Osteocyte (in vitro differentiated cells): ENCODE measurements at regions not wholly inside any gene's neighbourhood (a gene's known extent, or its start where the extent isn't known, plus 50 kb on each side); places are given as distances from the start of the nearest gene placed in this dataset.
"Not testable (repeated sequence)": the region's sequence is repeated elsewhere in the genome, so short reads cannot be mapped to it uniquely, and the experiment has no call there.

Experiments
- DNase-seq: peaks from one replicate; pipeline ENCODE4 v3.0.0; 2021; ENCODE audit warnings: mixed read lengths; ENCODE audit not compliant: unreplicated experiment; ENCODE audit errors: extremely low spot score
- H3K27ac Mint-ChIP-seq: one replicate; pipeline ENCODE4 v1.8.0; 2021; ENCODE audit warnings: mild to moderate bottlenecking, mixed read lengths; ENCODE audit not compliant: unreplicated experiment
- H3K27me3 Mint-ChIP-seq: one replicate; pipeline ENCODE4 v1.8.0; 2021; ENCODE audit warnings: mixed read lengths; ENCODE audit not compliant: unreplicated experiment
- H3K36me3 Mint-ChIP-seq: one replicate; pipeline ENCODE4 v1.8.0; 2021; ENCODE audit warnings: mixed read lengths; ENCODE audit not compliant: unreplicated experiment
- H3K4me1 Mint-ChIP-seq: one replicate; pipeline ENCODE4 v1.8.0; 2021; ENCODE audit warnings: mixed read lengths; ENCODE audit not compliant: unreplicated experiment
- H3K4me3 Mint-ChIP-seq: one replicate; pipeline ENCODE4 v1.8.0; 2021; ENCODE audit warnings: mild to moderate bottlenecking, moderate library complexity, mixed read lengths; ENCODE audit not compliant: unreplicated experiment
- H3K9me3 Mint-ChIP-seq: one replicate; pipeline ENCODE4 v1.8.0; 2021; ENCODE audit warnings: mixed read lengths; ENCODE audit not compliant: unreplicated experiment
- TF ChIP-seq, protein P1 (sequence below): fragments of 200-600 bp; sonication (generic); IDR thresholded peaks from 2 replicates; pipeline ENCODE4 v1.5.0; 2021; ENCODE audit warnings: antibody characterized with exemption, mild to moderate bottlenecking, moderate library complexity

- Mint-ChIP-seq H3K27me3 (no peaks in the 10 kb centered on the region), H3K4me3 (no peak overlapping the region), H3K36me3 (no peaks in the 10 kb centered on the region), H3K9me3 (no peaks in the 10 kb centered on the region), H3K27ac (no peak overlapping the region), H3K4me1 (peaks cover 9% of the 10 kb centered on the region)
- TF ChIP-seq, protein P1, sequence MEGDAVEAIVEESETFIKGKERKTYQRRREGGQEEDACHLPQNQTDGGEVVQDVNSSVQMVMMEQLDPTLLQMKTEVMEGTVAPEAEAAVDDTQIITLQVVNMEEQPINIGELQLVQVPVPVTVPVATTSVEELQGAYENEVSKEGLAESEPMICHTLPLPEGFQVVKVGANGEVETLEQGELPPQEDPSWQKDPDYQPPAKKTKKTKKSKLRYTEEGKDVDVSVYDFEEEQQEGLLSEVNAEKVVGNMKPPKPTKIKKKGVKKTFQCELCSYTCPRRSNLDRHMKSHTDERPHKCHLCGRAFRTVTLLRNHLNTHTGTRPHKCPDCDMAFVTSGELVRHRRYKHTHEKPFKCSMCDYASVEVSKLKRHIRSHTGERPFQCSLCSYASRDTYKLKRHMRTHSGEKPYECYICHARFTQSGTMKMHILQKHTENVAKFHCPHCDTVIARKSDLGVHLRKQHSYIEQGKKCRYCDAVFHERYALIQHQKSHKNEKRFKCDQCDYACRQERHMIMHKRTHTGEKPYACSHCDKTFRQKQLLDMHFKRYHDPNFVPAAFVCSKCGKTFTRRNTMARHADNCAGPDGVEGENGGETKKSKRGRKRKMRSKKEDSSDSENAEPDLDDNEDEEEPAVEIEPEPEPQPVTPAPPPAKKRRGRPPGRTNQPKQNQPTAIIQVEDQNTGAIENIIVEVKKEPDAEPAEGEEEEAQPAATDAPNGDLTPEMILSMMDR, result no peak
- no peak for DNase-seq
Measured at GRCh38 chr13:59305896-59306295, 857.8 kb downstream of the DIAPH3 start.

DNA sequence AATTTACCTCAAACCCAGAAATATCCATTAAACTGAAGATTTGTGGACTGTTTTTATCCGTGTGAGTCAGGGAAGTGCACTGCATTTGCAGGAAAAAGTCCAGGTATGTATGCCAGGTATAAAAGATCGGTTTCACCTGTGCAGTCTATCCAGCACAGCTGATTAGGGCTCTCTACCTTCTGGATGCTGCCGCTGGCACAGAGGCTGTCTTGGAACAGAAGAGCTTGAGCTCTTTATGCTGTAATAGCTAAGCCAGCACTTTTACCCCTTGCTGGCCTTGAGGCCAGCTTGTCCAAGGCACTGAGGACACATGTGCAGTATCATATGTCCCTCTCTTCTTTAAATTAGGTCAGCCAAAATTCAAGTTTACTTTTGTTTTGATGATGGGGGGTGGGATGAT is 851.0 kb downstream of the DIAPH3 start:
- no peaks in the 10 kb centered on the region for H3K9me3 Mint-ChIP-seq
- no peak for DNase-seq
- H3K36me3 Mint-ChIP-seq, result no peaks in the 10 kb centered on the region
- H3K27ac Mint-ChIP-seq, result no peak overlapping the region
- H3K4me1 Mint-ChIP-seq, result no peaks in the 10 kb centered on the region
- no peaks in the 10 kb centered on the region for H3K27me3 Mint-ChIP-seq
- no peak overlapping the region for H3K4me3 Mint-ChIP-seq
- TF ChIP-seq, protein P1, result no peak

- H3K4me3 Mint-ChIP-seq, result no peak overlapping the region
- TF ChIP-seq, protein P1, result peak; percentile 82
- H3K9me3 Mint-ChIP-seq, result no peaks in the 10 kb centered on the region
- H3K27ac Mint-ChIP-seq, result no peak overlapping the region
- no peaks in the 10 kb centered on the region for H3K36me3 Mint-ChIP-seq
- peaks cover 2% of the 10 kb centered on the region for H3K4me1 Mint-ChIP-seq
- DNase-seq, result peak; percentile 89
- no peaks in the 10 kb centered on the region for H3K27me3 Mint-ChIP-seq
Measured at GRCh38 chr13:59318320-59318930, 845.3 kb downstream of the DIAPH3 start.

DNA sequence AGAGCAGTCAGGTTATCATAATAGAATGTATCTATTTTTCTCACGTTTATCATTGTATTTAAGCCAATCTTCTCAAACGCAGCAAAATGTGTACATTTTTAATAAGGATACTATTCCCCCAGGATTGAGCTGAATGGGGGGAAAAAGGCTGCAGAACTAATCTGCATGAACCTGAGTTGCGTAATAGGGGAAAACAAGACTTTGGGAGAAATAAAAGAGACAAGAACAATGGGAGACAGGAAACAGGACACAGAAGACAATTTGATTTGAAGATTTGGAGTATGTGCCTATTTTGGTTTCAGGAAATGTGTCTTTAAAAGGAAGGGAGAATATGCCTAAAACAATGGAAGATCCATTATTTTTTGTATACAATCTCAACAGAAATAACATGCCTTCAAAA is 844.5 kb downstream of the DIAPH3 start:
- H3K4me1 Mint-ChIP-seq, result peaks cover 2% of the 10 kb centered on the region
- TF ChIP-seq, protein P1, result no peak
- no peaks in the 10 kb centered on the region for H3K9me3 Mint-ChIP-seq
- H3K4me3 Mint-ChIP-seq, result no peak overlapping the region
- DNase-seq, result no peak
- H3K27ac Mint-ChIP-seq, result no peak overlapping the region
- no peaks in the 10 kb centered on the region for H3K27me3 Mint-ChIP-seq
- no peaks in the 10 kb centered on the region for H3K36me3 Mint-ChIP-seq

- Mint-ChIP-seq H3K4me3 (no peak overlapping the region), H3K27me3 (no peaks in the 10 kb centered on the region), H3K4me1 (peaks cover 2% of the 10 kb centered on the region), H3K27ac (no peak overlapping the region), H3K9me3 (no peaks in the 10 kb centered on the region), H3K36me3 (no peaks in the 10 kb centered on the region)
- TF ChIP-seq, protein P1, result no peak
- DNase-seq, result no peak
Measured at GRCh38 chr13:59320021-59320420, 843.7 kb downstream of the DIAPH3 start.

DNA sequence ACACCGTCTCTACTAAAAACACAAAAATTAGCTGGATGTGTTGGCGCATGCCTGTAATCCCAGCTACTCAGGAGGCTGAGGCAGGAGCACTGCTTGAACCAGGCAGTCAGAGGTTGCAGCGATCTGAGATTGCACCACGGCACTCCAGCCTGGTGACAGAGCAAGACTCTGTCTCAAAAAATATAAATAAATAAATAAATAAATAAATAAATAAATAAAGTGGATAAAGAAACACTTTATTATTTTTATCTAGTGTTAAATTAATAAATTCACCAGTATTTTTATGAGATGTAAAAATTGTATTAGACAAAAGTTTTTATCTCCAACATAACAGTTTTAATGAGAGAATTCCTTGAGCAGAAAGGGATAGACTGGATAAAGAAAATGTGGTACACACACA is 839.3 kb downstream of the DIAPH3 start:
- not testable (repeated sequence) for DNase-seq, H3K9me3 Mint-ChIP-seq, H3K36me3 Mint-ChIP-seq, H3K4me1 Mint-ChIP-seq, H3K4me3 Mint-ChIP-seq, H3K27ac Mint-ChIP-seq, H3K27me3 Mint-ChIP-seq
